GM12892 (cell line): ENCODE measurements at regions not wholly inside any gene's neighbourhood (a gene's known extent, or its start where the extent isn't known, plus 50 kb on each side); places are given as distances from the start of the nearest gene placed in this dataset.

ENCODE experiments used
- POLR2A ChIP-seq: IDR thresholded peaks from 2 replicates; pipeline ENCODE4 v1.6.1; 2011; ENCODE audit warnings: low read depth, low read length, control low read depth
- POLR2AphosphoS5 ChIP-seq: IDR thresholded peaks from 2 replicates; pipeline ENCODE4 v1.6.1; 2011; ENCODE audit warnings: low read depth, low read length, control low read depth
- TAF1 ChIP-seq: IDR thresholded peaks from 2 replicates; pipeline ENCODE4 v1.6.1; 2011; ENCODE audit warnings: low read depth, mild to moderate bottlenecking, control low read depth, low read length, borderline replicate concordance

DNA sequence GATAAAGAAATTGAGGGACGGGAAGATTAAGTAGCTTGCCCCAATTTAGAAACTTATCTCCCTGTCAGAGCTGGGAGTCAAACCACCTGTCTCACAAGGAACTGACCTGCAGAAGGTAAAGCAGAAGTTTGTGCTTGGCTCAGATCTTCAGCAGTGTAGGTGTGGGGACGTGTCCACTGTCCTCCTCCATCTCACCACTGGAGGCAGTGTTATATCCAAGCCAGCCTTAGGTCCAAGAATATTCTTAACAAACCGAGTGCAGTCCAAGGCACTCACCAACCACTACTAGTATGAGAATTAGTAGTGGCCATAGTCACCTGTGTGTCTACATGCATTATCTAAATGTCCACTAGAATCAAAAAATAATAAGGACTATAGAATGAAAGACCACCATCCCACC, 86.3 kb upstream of the IRX1 start:
- TF ChIP-seq TAF1 (no peak), POLR2A (no peak), POLR2AphosphoS5 (no peak)
